HG02840 (cell line): ENCODE measurements at regions not wholly inside any gene's neighbourhood (a gene's known extent, or its start where the extent isn't known, plus 50 kb on each side); places are given as distances from the start of the nearest gene placed in this dataset.

Source experiments
- ATAC-seq: cut with Tn5 transposase; IDR thresholded peaks from one replicate; pipeline ENCODE4 v1.9.1; 2021; ENCODE audit warnings: mild to moderate bottlenecking, moderate library complexity, moderate number of reproducible peaks; ENCODE audit not compliant: unreplicated experiment, low FRiP score

- no peak for ATAC-seq
Measured at GRCh38 chr2:23118313-23118712, 266.7 kb upstream of the KLHL29 start.

DNA sequence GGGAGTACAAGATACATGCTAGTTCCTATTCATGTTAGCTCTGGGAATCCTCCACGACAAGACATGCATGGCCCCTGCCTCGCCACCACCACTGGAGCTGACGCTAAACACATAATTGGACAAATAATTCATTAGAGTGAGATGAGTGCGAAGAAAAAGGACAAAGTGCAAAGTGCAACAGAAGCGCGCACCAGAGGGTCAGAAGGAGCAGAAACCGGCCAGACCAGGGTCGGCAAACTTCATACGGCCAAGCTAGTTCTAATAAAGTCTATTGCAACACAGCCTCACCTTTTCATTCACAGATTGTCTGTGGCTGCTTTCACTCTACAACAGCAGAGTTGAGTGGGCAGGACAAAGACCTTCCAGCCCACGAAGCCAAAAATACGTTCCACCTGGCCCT lies 266.1 kb upstream of the KLHL29 start:
- ATAC-seq = no peak

DNA sequence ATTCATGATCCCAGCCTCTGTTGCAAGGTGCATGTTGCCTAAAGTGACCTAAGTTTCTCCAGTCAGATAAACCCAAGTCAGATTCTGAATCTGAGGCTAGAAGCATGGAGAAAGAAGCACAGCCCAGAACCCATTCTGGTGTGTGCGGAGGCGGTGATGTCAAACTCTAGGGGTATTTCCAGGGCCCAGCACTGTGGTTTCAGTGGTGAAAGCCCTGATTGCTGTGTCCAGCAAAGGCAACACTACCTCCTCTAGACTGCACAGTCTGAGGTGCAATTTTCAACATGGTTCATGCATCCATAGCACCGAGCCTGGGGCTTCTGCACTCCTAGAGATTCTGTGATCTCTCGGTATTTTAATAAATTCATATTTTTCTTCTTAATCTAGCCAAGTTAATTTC lies 264.8 kb upstream of the KLHL29 start:
- no peak for ATAC-seq

DNA sequence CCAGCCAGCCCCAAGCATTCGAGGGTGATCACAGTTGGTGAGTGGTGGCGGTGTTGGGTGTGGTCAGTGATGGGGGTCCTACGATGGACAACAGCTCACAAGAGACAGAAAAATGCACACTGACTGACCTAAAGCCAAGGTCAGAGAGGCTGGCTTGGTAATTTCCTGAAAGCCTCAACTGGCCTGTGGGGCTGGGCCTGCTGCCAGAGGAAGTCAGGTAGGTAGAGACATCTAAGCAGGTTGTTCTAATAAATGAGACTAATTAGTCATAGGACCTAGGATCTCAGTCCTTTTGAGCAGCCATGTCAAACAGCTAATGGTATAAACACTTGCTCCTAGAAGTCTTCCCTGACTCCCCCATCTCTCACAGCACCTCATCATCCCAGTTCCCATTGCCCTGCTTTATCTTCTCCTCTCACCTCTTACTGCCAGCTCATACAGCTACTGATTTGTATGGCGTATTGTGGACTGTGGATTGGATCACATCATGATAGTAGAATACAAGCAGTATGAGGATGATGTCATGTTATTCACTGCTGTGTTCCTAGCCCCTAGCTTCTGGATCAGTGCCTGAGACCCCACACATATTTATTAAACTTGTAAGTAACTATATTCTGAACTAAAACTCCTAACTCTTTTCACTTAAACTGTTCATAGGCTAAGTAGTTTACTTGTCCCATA lies 262.9 kb upstream of the KLHL29 start:
- no peak for ATAC-seq

- no peak for ATAC-seq
Measured at GRCh38 chr2:23122681-23123215, 262.2 kb upstream of the KLHL29 start.

- no peak for ATAC-seq
Measured at GRCh38 chr2:23123686-23124085, 261.3 kb upstream of the KLHL29 start.

- ATAC-seq = no peak
Measured at GRCh38 chr2:23124214-23124750, 260.7 kb upstream of the KLHL29 start.

- ATAC-seq = no peak
Measured at GRCh38 chr2:23127465-23127864, 257.5 kb upstream of the KLHL29 start.

DNA sequence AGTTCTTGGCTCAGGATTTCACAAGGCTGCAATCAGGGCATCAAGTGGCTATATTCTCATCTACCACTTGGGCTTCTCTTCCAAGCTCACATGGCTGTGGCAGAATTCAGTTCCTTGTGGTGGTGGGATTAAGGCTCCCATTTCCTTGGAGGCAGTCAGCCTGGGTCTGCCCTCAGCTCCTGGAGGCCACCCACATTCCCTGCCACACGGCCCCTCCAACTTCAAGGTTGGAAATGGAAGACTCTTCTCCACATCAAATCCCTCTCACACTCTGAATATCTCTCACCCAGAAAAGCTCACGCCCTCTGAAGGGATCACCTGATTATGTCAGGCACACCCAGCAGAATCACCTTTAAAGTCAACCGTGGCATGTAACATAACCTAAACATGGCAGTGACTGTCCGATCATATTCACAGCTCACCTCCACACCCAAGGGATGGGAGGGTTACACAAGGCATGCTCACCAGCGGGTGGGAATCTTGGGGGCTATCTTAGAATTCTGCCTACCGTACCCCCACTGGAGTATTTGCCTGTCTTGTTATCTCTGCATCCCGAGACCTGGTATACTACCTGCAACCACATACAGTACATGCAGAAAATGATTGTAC lies 256.2 kb upstream of the KLHL29 start:
- no peak for ATAC-seq

- no peak for ATAC-seq
Measured at GRCh38 chr2:23131066-23131575, 253.9 kb upstream of the KLHL29 start.

- no peak for ATAC-seq
Measured at GRCh38 chr2:23132000-23132399, 253.0 kb upstream of the KLHL29 start.

DNA sequence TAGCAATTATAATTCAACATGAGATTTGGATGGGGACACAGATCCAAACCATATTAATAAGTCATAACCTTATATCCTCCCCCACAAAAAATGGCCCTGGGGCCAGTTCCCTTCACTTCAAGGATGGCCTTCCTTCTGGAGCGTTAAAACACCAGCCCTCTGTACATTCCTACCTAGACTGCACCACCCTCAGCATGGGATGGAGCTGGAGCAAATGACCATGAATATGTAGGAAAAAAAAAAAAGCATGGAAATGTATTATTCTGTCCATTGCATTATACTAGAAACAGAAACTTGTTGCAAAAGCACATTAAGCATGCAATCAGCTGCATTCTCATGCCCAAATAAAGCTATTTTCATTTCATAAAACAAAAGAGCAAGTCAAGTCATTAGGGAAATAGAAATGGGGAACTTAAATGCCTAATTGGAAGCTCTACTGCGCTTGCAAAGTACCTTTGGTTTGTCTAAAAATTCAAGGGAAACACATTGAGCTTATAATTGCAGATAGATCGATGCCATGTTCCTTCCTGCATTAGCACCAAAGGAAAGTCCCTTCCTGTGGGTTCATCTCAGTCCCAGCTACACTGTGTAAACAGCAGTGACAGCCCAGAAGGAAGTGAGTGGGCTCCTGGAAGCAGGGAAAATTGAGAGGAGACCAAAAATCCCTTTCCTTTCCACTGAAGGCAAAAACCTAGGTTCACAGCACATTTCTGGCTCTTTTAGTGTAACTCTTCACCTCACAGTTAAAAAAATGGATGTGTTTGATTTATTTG lies 252.0 kb upstream of the KLHL29 start:
- ATAC-seq = no peak

DNA sequence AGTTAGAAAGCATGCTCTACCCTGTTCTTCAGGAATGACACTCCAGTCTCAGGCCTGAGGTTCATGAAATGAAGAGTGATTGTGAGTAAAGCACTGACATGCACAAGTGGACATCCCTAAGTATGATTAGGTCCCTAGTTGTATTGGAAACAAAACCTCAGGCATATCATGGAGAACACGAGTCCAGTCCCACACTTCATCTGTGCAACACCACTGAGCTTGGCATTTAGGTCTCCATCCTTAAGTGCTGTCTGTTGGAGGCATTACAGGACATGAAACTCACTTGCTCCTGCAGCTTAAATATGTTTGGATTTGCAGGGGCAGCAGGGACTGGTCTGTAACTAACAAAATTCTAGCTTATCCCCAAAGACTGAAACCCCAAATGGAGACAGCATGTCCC lies 250.3 kb upstream of the KLHL29 start:
- no peak for ATAC-seq

DNA sequence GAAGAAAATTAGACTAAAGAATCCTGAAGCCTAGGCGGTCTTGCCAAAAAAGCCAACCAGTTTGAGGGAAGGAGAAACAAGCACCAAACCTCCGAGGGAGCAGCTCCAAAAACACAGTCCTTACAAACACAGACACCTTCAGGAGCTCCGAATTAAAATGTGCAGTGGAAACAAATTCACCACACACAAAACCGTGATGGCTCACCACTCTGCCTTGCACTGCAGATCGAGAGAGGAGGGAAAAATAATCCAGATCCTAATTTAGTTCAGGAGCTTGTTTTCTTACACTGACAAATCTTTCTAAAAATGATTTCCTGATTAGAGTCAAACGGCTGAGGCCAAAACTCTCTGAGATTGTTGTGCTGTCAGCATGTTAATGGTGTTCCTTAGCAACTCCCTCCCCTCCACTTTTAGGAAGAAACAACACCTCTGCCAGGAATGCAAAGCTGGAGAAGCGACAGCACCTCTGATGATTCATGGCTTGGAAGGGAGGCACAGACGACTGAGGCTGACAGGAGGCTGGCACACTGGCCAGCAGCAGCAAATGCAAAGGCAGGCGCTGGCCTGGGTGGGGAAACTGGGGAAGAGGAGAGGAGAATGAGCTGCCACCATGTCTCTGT lies 249.4 kb upstream of the KLHL29 start:
- no peak for ATAC-seq

- ATAC-seq = no peak
Measured at GRCh38 chr2:23137166-23137565, 247.8 kb upstream of the KLHL29 start.

- ATAC-seq = no peak
Measured at GRCh38 chr2:23138701-23139100, 246.3 kb upstream of the KLHL29 start.

- ATAC-seq = no peak
Measured at GRCh38 chr2:23145460-23145859, 239.5 kb upstream of the KLHL29 start.

DNA sequence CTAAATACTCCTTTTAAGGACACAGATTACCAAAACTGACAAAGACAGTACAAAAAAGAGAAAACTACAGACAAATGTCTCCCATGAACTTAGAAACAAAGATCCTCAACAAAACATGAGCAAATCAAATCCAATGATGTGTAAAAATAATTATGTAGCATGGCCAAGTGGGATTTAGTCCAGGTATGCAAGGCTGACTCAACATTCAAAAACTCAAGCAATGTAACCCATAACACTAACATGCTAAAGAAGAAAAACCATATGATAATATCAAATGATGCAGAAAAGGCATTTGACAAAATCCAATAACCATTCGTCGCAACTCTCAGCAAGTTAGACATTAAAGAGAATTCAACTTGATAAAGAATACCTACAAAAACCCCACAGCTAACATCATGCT lies 239.0 kb upstream of the KLHL29 start:
- no peak for ATAC-seq

GRCh38 chr2:23148342-23148741 lies 236.6 kb upstream of the KLHL29 start:
- ATAC-seq = no peak

- no peak for ATAC-seq
Measured at GRCh38 chr2:23149777-23150176, 235.2 kb upstream of the KLHL29 start.

- ATAC-seq = no peak
Measured at GRCh38 chr2:23153484-23153883, 231.5 kb upstream of the KLHL29 start.
